ENCODE measurements at regions not wholly inside any gene's neighbourhood (a gene's known extent, or its start where the extent isn't known, plus 50 kb on each side); places are given as distances from the start of the nearest gene placed in this dataset.

- TF ChIP-seq, protein P1, sequence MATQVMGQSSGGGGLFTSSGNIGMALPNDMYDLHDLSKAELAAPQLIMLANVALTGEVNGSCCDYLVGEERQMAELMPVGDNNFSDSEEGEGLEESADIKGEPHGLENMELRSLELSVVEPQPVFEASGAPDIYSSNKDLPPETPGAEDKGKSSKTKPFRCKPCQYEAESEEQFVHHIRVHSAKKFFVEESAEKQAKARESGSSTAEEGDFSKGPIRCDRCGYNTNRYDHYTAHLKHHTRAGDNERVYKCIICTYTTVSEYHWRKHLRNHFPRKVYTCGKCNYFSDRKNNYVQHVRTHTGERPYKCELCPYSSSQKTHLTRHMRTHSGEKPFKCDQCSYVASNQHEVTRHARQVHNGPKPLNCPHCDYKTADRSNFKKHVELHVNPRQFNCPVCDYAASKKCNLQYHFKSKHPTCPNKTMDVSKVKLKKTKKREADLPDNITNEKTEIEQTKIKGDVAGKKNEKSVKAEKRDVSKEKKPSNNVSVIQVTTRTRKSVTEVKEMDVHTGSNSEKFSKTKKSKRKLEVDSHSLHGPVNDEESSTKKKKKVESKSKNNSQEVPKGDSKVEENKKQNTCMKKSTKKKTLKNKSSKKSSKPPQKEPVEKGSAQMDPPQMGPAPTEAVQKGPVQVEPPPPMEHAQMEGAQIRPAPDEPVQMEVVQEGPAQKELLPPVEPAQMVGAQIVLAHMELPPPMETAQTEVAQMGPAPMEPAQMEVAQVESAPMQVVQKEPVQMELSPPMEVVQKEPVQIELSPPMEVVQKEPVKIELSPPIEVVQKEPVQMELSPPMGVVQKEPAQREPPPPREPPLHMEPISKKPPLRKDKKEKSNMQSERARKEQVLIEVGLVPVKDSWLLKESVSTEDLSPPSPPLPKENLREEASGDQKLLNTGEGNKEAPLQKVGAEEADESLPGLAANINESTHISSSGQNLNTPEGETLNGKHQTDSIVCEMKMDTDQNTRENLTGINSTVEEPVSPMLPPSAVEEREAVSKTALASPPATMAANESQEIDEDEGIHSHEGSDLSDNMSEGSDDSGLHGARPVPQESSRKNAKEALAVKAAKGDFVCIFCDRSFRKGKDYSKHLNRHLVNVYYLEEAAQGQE (IDR thresholded peaks at IDR 0.05) = no peak
- TF ChIP-seq MAX (IDR thresholded peaks at IDR 0.05) = no peak
- no peak for TF ChIP-seq YY1 (IDR thresholded peaks at IDR 0.05)
- no peak for TF ChIP-seq NR2F2 (IDR thresholded peaks at IDR 0.05)
- no peak for TF ChIP-seq FOXA1 (IDR thresholded peaks at IDR 0.05)
- no peak for TF ChIP-seq JUND (IDR thresholded peaks at IDR 0.05)
- TF ChIP-seq, protein P2, sequence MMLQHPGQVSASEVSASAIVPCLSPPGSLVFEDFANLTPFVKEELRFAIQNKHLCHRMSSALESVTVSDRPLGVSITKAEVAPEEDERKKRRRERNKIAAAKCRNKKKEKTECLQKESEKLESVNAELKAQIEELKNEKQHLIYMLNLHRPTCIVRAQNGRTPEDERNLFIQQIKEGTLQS (IDR thresholded peaks at IDR 0.05) = no peak
- no peak for TF ChIP-seq TAF1 (conservative IDR thresholded peaks at IDR 0.05)
- no peak for TF ChIP-seq EGR1 (IDR thresholded peaks at IDR 0.05; ENCODE audit: low read depth in 2 of 2)
- TF ChIP-seq FOXA2 (IDR thresholded peaks at IDR 0.05) = no peak
Measured at GRCh38 chr18:2096551-2096950, 474.8 kb downstream of the METTL4 start (continued).

- Histone ChIP-seq H3K27me3 (ENCODE audit: control insufficient read depth in 4 of 4, insufficient read depth in 4 of 4, low read length in 3 of 4) (peaks cover 0 to 3% (median 0%) of the 10 kb centered on the region in 4 donors), H3K9ac (ENCODE audit: low read depth in 1 of 2, low read length in 2 of 2) (no peak overlapping the region), H3K4me3 (ENCODE audit: low read depth in 1 of 3, low read length in 3 of 3) (no peak overlapping the region), H3K36me3 (ENCODE audit: control insufficient read depth in 4 of 4, insufficient read depth in 3 of 4, low read depth in 1 of 4, low read length in 3 of 4) (no peaks in the 10 kb centered on the region), H3K27ac (ENCODE audit: low read depth in 1 of 2, low read length in 2 of 2) (no peak overlapping the region), H3K4me1 (ENCODE audit: control insufficient read depth in 4 of 4, insufficient read depth in 4 of 4, low read length in 3 of 4) (no peaks in the 10 kb centered on the region), H3K9me3 (ENCODE audit: control insufficient read depth in 4 of 4, low read length in 3 of 4) (no peaks in the 10 kb centered on the region)
- DNase-seq (ENCODE audit: low spot score) = no peak
- WGBS = 63% methylated on average over 1 of the region's 1 CpG
- TF ChIP-seq, protein P1 (IDR thresholded peaks at IDR 0.05) = no peak
- TF ChIP-seq HNF4G (IDR thresholded peaks at IDR 0.05) (no peak), MAX (IDR thresholded peaks at IDR 0.05) (no peak), RAD21 (IDR thresholded peaks at IDR 0.05) (no peak), HNF4A (conservative IDR thresholded peaks at IDR 0.05) (no peak), FOXA1 (IDR thresholded peaks at IDR 0.05) (no peak)
Measured at GRCh38 chr18:2100694-2101213, 470.6 kb downstream of the METTL4 start.

GRCh38 chr18:2102022-2102421 lies 469.3 kb downstream of the METTL4 start:
- no peaks in the 10 kb centered on the region for H3K9me3 ChIP-seq (ENCODE audit: control insufficient read depth in 4 of 4, low read length in 3 of 4)
- TF ChIP-seq, protein P2 (IDR thresholded peaks at IDR 0.05) = no peak
- no peak for TF ChIP-seq RAD21 (IDR thresholded peaks at IDR 0.05)
- TF ChIP-seq NR2F2 (IDR thresholded peaks at IDR 0.05) = no peak
- no peak for TF ChIP-seq TAF1 (conservative IDR thresholded peaks at IDR 0.05)
- TF ChIP-seq EGR1 (IDR thresholded peaks at IDR 0.05; ENCODE audit: low read depth in 2 of 2) = no peak
- TF ChIP-seq, protein P3, sequence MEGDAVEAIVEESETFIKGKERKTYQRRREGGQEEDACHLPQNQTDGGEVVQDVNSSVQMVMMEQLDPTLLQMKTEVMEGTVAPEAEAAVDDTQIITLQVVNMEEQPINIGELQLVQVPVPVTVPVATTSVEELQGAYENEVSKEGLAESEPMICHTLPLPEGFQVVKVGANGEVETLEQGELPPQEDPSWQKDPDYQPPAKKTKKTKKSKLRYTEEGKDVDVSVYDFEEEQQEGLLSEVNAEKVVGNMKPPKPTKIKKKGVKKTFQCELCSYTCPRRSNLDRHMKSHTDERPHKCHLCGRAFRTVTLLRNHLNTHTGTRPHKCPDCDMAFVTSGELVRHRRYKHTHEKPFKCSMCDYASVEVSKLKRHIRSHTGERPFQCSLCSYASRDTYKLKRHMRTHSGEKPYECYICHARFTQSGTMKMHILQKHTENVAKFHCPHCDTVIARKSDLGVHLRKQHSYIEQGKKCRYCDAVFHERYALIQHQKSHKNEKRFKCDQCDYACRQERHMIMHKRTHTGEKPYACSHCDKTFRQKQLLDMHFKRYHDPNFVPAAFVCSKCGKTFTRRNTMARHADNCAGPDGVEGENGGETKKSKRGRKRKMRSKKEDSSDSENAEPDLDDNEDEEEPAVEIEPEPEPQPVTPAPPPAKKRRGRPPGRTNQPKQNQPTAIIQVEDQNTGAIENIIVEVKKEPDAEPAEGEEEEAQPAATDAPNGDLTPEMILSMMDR (IDR thresholded peaks at IDR 0.05; ENCODE audit: low read depth, low read length, missing input control) = no peak
- no peak for TF ChIP-seq HNF4A (conservative IDR thresholded peaks at IDR 0.05)
- TF ChIP-seq, protein P1 (IDR thresholded peaks at IDR 0.05) = no peak
- TF ChIP-seq FOXA2 (IDR thresholded peaks at IDR 0.05) = no peak
- TF ChIP-seq HNF4G (IDR thresholded peaks at IDR 0.05) = no peak
- no peak for TF ChIP-seq GABPA (IDR thresholded peaks at IDR 0.05 in 1 of 2, conservative IDR thresholded peaks at IDR 0.05 in 1 of 2)
- no peak for DNase-seq (ENCODE audit: low spot score)
- no peak overlapping the region for H3K27ac ChIP-seq (ENCODE audit: low read depth in 1 of 2, low read length in 2 of 2)
- H3K4me1 ChIP-seq (ENCODE audit: control insufficient read depth in 4 of 4, insufficient read depth in 4 of 4, low read length in 3 of 4) = no peaks in the 10 kb centered on the region
- peaks cover 0 to 3% (median 0%) of the 10 kb centered on the region in 4 donors for H3K27me3 ChIP-seq (ENCODE audit: control insufficient read depth in 4 of 4, insufficient read depth in 4 of 4, low read length in 3 of 4)
- H3K9ac ChIP-seq (ENCODE audit: low read depth in 1 of 2, low read length in 2 of 2) = no peak overlapping the region
- H3K36me3 ChIP-seq (ENCODE audit: control insufficient read depth in 4 of 4, insufficient read depth in 3 of 4, low read depth in 1 of 4, low read length in 3 of 4) = no peaks in the 10 kb centered on the region
- no peak overlapping the region for H3K4me3 ChIP-seq (ENCODE audit: low read depth in 1 of 3, low read length in 3 of 3)
